ENCODE measurements at regions not wholly inside any gene's neighbourhood (a gene's known extent, or its start where the extent isn't known, plus 50 kb on each side); places are given as distances from the start of the nearest gene placed in this dataset.

DNA sequence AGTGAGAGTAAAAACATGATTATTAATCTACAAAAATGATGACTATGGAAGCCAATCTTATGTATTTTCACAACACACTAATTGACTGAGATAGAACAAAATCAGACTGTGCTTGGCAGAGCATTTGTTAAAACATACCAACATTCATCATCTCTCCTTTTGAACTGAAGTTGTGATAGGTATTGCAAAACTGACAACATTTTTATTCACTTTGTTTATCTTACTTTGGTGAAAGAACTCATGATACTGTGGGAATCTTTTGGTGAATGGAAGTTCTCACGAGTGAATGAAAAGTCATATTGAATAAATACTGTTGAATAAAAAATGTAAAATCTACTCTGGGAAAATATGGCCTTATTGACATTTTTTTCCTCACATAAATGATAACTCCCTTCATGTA, 1430.2 kb upstream of the PIK3C3 start:
- Histone ChIP-seq H3K56ac (replicated peaks; ENCODE audit: insufficient read length, low read depth, low read length) (no peak overlapping the region), H3K27ac (ENCODE audit: low read depth, low read length) (no peak overlapping the region), H3K9ac (replicated peaks in 1 of 4; ENCODE audit: extremely low read depth in 1 of 4, low read depth in 3 of 4, low read length in 3 of 4) (no peak overlapping the region), H3K23me2 (ENCODE audit: low read depth, low read length) (no peaks in the 10 kb centered on the region), H2BK120ac (replicated peaks; ENCODE audit: low read depth, low read length) (no peak overlapping the region), H4K8ac (ENCODE audit: extremely low read depth, insufficient read depth, low read length) (no peak overlapping the region), H2BK5ac (ENCODE audit: low read depth, low read length) (no peak overlapping the region), H2BK12ac (ENCODE audit: low read depth, low read length) (no peak overlapping the region), H3K9me3 (ENCODE audit: insufficient read depth in 2 of 2, low read depth in 1 of 2, low read length in 1 of 2) (no peaks in the 10 kb centered on the region), H4K20me1 (replicated peaks in 1 of 2; ENCODE audit: control insufficient read depth in 1 of 2, insufficient read depth in 2 of 2, low read length in 2 of 2) (no peaks in the 10 kb centered on the region), H2BK20ac (ENCODE audit: low read length) (no peak overlapping the region), H3K27me3 (replicated peaks in 1 of 4; ENCODE audit: control insufficient read depth in 3 of 4, extremely low read depth in 1 of 4, insufficient read depth in 3 of 4, low read length in 3 of 4) (no peaks in the 10 kb centered on the region), H3K4me2 (ENCODE audit: insufficient read depth in 1 of 2, low read depth in 2 of 2, low read length in 2 of 2) (no peak overlapping the region), H3K4me3 (ENCODE audit: extremely low read depth in 1 of 4, insufficient read depth in 2 of 4, low read depth in 3 of 4, low read length in 4 of 4) (no peak overlapping the region), H3K79me2 (ENCODE audit: control insufficient read depth in 1 of 2, insufficient read depth in 2 of 2, low read length in 2 of 2) (no peaks in the 10 kb centered on the region), H3K23ac (ENCODE audit: insufficient read length) (no peak overlapping the region), H3K79me1 (ENCODE audit: low read depth, low read length) (no peaks in the 10 kb centered on the region), H3K4me1 (replicated peaks in 1 of 4; ENCODE audit: control insufficient read depth in 3 of 4, insufficient read depth in 4 of 4, low read length in 3 of 4) (no peaks in the 10 kb centered on the region), H4K91ac (replicated peaks; ENCODE audit: insufficient read length, low read length) (no peak overlapping the region), H3K14ac (ENCODE audit: insufficient read length) (no peak overlapping the region), H3K4ac (replicated peaks; ENCODE audit: insufficient read length, low read depth, low read length) (no peak overlapping the region), H2AFZ (ENCODE audit: low read length) (no peak overlapping the region), H3K18ac (ENCODE audit: extremely low read depth, low read length) (no peak overlapping the region), H2AK5ac (ENCODE audit: low read depth, low read length) (no peak overlapping the region), H3K36me3 (ENCODE audit: control insufficient read depth in 2 of 4, insufficient read depth in 4 of 4, low read length in 3 of 4) (no peaks in the 10 kb centered on the region), H4K5ac (ENCODE audit: insufficient read length, low read depth, low read length) (no peak overlapping the region), H2BK15ac (ENCODE audit: low read length) (no peak overlapping the region)
- no peak for FAIRE-seq
- 94% methylated on average over 1 of the region's 1 CpG; no CpG with 5 or more reads in 1 of the 2 experiments for WGBS, 2 experiments (ENCODE audit: extremely low coverage in 1 of 2, insufficient coverage in 1 of 2, insufficient read length in 1 of 2, insufficient replicate concordance in 2 of 2, low coverage in 1 of 2, low lambda C conversion rate in 2 of 2, missing lambda C conversion rate in 1 of 2)
- no peak for DNase-seq (ENCODE audit: low read depth in 1 of 2, low spot score in 2 of 2)
- ChIA-PET POLR2A (ENCODE audit: partially characterized antibody) (no interaction called here), CTCF (ENCODE audit: partially characterized antibody) (no interaction called here)
- TF ChIP-seq POU5F1 (IDR thresholded peaks at IDR 0.05; ENCODE audit: low read depth, low read length) = no peak

Data from H1 (cell line).